ENCODE measurements at regions not wholly inside any gene's neighbourhood (a gene's known extent, or its start where the extent isn't known, plus 50 kb on each side); places are given as distances from the start of the nearest gene placed in this dataset.

DNA sequence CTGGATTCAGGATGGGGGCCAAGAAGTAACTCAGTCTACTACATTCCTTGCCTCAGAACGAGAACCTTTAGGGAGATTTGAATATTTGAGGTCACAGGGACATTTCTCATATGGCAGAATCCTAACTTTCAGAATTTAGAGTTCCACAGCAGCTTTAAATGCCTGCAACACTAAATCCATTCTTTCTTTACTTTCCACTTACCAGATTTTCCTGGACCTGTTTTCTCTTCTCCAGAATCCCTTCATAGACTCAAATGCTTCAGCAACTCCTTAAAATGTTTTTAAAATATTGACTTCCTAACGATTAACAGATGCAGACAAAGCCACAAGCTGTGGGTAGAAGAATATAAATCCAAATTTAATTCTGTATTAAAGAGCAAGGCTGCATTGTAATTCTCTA lies 63.1 kb downstream of the PRSS23 start:
- TF ChIP-seq, protein P1, sequence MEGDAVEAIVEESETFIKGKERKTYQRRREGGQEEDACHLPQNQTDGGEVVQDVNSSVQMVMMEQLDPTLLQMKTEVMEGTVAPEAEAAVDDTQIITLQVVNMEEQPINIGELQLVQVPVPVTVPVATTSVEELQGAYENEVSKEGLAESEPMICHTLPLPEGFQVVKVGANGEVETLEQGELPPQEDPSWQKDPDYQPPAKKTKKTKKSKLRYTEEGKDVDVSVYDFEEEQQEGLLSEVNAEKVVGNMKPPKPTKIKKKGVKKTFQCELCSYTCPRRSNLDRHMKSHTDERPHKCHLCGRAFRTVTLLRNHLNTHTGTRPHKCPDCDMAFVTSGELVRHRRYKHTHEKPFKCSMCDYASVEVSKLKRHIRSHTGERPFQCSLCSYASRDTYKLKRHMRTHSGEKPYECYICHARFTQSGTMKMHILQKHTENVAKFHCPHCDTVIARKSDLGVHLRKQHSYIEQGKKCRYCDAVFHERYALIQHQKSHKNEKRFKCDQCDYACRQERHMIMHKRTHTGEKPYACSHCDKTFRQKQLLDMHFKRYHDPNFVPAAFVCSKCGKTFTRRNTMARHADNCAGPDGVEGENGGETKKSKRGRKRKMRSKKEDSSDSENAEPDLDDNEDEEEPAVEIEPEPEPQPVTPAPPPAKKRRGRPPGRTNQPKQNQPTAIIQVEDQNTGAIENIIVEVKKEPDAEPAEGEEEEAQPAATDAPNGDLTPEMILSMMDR (IDR thresholded peaks at IDR 0.05 in 4 of 5, conservative IDR thresholded peaks at IDR 0.05 in 1 of 5) = no peak
- no peak for TF ChIP-seq POLR2A (IDR thresholded peaks at IDR 0.05)

Data from gastrocnemius medialis (tissue), 4 donors.